IPS DF 4.7 (cell line): ENCODE measurements at regions not wholly inside any gene's neighbourhood (a gene's known extent, or its start where the extent isn't known, plus 50 kb on each side); places are given as distances from the start of the nearest gene placed in this dataset.
"Not testable (repeated sequence)": the region's sequence is repeated elsewhere in the genome, so short reads cannot be mapped to it uniquely, and the experiment has no call there.

ENCODE experiments used
- DNase-seq: peaks from one replicate; pipeline ENCODE4 v3.0.0-alpha.2; 2013; ENCODE audit warnings: low spot score; ENCODE audit errors: extremely low read depth

DNA sequence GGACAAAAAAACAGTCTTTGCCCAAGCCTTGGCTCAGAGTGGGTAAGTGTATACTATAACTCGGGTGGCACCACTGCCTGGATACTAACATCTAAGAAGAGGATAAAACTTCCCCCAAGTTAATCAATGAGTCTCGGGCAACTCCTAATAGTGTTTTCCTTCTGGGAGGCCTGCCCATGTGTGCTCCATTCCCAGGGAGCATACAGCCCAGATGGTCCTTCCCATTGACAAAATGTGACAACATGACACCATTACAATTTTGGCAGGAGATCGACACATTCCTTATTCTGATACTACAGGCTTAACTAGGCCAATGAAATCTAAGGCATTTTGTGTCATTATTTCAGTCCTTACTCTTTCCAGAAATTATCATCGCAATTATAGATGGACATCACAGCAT, 52.7 kb upstream of the CRIM1 start:
- no peak for DNase-seq

DNA sequence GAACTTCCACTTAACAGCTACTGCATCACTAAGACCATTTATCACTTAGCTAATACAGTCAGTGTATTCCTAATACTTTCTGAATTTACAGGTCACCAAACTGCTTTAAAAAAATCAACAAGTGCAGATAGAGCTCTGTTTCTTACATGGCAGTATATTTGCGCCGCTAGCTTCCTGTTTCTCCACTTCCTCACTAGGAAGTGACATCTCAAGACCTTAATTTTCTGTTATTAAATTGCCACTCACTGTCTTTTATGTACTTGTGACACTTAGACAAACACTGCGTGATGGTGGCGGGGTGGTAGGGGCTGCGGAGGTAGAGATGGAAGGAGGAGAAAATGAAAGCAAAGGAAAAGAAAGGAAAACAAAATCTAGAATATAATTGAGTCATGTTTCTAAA, 53.7 kb upstream of the CRIM1 start:
- no peak for DNase-seq

DNA sequence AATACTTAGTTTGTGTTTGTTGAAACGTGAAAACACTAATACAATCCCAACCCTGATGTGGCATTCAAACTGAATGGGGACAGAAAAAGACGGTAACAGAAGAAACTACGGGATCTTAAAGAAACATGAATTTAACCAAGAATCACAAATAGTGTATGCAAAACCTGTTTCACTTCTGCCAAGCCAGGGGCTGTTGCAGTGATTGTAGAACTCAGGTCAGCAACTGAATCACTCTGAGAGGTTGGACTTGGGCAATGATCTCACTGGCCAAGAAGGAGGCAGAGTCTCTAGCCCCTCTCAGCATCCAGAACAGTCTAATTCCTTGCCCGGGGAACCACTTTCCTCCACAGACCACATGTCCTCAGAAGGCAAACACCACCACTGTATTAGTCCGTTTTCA, 54.9 kb upstream of the CRIM1 start:
- no peak for DNase-seq

DNA sequence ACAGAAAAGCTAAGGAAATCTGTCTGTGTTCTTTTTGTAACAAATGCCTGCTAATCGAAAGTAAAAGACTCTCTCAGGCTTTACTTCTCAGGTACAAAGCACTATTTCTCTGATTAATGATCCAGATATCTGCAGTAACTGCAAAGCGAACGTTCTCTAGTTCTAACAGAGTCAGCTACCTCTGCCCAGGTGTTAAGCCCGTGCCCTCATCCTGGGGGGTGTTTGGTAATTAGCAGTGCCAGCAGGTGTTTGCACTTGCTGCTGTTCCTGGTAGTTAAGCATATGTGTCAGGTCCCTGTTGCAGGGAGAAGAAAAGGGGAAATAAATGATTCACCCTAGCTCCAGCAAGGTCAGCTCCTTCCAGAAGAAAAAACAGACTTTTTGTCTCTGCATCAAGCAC, 58.8 kb upstream of the CRIM1 start:
- no peak for DNase-seq

DNA sequence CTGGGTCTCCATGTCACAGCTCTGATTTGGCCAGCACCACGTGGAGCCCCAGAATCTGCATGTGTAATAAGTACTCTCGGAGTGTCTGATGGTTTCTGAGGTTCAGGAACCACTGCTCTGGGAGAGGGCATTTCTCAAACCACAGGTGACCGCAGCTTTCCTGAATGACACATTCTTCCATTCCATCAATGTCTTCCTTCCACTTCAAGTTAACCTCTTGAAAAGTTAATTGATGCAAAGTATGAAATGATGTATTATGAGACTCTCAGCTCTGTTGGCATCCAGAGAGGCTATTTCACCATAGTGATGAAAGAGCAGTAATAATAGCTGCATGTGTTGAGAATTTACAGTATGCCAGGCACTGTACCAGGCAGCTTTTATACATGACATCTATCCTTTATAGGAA, 61.3 kb upstream of the CRIM1 start:
- no peak for DNase-seq

DNA sequence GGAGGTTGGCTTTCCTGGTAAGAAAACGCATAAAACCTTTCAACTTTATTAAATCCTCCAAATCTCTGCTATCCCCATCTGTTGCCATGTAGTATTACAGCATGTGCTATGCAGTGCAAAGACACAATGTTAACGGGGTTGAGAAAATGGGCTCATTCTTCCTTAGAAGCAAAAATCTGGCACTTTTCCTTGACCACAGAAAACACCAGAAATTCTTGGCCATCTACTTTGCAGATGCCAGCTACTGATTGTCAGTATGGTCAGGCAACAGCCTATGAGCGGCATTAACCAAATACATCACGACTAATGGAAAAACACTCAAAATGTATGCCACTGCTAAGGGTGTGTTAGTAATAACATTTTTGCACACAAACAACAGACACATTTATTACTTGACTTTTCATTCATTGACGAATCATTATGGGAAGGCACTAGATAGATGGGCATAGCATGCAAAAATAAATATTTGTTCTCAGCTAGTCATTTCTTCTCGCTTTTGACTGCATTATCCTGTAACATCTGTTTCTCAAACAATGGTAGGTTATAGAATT, 65.2 kb upstream of the CRIM1 start:
- DNase-seq, result no peak

DNA sequence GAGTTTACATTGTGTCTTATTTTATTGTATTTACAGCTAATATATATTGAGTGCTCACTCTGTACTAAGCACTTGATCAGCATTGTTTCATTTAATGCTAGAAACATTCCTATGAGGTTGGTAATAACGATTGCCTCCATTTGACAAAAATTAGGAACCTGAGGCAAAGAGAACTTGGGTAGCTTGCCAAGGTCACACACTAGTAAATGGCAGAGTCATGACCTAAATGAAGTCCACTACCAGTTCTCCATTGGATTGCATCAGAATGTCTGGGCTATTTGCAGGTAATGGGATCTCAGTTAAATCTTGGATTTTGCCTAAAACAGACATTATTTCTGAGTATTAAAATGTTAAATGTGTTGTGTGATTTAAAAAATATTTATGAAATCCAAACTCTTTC, 65.8 kb upstream of the CRIM1 start:
- no peak for DNase-seq

DNA sequence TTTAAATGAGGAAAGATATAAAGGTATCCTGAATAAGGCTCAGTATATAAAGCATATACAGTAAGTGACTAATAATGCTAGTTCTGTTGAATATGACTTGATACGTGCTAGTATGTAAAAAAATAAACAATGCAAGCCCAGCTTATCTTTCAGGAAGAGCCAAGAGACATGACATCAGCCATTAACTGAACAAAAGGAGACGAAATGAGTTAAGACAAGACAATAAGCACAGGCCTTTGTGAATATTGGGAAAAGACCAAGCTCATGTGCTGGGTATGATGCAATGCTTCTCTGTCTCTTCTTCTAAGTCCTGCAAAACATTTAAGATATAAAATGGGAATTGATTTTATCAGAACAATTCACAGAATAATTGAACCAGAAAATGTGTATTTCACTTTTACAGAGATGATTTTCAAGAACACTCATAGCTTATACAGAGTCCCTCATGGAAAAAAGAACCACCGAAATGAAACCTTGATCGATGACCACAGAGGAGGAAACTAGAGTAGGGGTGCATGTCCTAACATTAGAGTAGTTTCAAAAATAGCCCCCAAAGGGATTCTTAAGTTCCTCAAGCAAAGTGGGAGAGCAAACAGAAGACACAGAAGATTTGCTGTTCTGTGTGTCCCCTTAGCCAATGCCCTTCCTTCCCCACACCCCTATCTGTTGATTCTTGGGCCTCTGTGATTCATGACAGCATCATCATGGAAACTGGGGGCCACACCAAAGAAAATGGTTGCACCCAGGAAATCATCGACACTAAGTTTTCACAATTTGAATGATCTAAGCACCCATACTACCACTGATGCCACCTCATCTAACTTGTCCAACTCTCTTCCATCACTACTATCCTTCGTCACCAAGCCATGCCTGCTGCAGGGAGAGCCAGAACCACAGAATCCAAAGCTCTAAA, 68.0 kb upstream of the CRIM1 start:
- DNase-seq, result no peak

DNA sequence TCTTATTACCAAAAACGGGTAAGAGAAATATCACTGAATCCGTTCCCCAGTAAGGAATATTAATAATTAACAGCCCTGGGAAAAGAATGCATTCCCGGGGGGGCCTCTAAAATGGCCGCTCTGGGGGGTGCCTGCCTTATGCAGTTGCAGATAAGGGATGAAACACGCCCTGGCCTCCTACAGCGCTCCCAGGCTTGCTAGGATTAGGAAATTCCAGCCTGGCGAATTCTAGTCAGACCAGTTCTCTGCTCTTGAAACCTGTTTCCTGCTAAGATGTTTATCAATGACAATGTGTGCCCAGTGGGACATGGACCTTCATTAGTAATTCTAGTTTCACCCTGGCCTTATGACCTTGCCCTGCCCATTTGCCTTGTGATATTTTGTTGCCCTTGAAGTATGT, 76.1 kb upstream of the CRIM1 start:
- not testable (repeated sequence) for DNase-seq

DNA sequence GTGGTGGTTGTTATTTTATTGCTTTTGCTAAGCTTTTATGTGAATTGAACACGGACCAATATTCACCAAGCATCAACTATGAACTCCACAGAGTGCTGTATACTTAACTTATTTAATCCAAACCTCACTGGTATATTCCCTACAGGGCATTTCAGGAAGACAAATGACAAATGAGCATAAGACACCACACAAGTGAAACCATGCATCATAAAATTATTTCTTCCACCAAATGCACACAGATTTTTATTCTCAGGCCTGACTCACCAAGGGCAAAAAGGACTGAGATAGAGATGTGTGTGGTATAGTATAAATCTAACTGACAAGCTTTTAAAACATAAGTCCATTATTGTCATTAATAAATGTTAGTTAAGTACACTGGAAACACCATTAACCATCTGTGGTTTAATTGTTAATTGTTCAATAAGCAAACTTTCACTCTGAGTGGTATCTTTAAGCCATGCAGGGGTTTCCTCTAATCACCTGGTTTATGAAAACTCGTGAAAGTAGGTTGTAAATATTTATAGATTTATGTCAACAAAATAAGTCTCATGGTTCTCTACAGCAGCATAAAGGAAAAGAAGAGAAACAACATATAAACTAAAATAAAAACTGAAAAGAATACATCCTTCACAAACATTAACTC, 77.6 kb upstream of the CRIM1 start:
- no peak for DNase-seq

DNA sequence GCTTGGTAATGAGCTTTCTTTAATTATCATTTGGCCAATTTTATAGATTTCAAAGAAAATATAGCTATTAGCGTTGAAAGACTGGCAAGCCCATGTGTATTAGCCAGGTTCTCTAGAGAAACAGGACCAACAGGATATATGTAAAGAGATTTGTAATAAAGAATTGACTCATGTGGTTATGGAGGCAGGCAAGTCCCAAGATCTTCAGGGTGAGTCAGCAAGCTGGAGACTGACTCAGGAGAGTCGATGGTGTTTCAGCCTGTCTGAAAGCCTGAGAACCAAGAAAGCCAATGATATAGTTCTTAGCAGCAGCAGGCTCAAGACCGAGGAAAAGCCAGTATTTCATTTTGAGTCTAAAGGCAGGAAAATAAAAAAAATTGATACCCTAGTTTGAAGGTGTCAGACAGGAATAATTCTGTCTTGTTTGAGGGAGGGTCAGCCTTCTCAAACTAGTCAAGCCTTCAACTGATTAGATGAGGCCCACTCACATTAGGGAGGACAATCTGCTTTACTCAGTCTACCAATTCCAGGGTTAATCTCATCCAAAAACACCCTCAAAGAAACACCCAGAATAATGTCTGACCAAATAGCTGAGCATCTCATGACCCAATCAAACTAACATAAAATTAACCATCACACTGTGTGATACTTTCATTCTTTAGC, 78.3 kb upstream of the CRIM1 start:
- DNase-seq, result no peak

DNA sequence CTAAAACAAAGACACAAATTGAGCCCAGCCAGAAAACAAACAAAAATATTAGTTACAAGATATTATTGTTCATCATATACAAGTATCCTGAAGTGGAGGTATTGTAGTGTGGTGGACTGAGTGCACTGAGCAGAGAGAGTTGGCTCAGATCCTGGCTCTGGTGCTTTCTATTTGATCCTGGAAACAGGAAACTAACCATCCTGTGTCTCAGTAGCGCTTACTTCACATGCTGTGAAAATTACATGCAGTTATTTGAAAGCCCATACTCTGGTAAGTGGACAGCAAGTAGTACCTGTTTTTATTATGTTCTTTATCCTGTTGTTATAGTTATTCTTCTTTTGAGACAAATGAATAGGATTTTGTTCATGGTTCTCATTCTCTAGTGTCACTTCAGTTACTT, 84.3 kb upstream of the CRIM1 start:
- no peak for DNase-seq

DNA sequence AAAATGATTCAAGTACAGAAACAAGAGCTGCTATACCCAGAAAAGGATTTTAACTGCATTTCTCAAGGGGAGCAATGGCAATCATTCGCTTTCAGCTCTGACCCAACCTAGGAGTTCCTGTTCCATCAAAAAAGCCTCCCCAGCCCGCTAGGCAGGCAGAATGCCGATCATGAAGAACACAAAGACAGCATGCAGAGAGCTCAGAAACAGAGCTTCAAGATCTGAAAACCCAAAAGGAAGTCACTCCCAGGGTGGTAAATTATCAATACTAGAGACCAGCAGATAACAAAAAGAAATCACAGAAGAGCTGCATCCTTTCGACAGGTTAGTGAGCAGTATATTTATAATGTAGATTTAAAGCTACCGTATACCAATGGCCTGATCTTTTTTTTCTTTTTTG, 84.8 kb upstream of the CRIM1 start:
- peak; percentile 89 for DNase-seq

DNA sequence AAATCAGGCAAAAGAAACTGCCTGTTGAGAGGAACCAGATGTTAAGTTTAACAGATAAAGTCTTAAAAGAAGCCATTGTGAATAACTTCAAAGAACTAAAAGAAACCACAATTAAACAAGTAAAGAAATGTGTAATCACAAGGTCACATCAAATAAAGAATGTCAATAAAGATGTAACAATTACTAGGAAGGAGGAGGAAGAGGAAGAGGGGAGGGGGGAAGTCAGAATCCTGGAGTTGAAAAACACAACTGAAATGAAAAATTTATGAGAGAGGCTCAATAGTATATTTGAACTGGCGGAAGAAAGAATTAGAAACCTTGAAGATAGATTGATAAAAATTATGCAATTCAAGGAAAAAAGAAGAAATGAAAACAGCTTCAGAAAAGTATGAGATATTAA, 88.4 kb upstream of the CRIM1 start:
- no peak for DNase-seq

DNA sequence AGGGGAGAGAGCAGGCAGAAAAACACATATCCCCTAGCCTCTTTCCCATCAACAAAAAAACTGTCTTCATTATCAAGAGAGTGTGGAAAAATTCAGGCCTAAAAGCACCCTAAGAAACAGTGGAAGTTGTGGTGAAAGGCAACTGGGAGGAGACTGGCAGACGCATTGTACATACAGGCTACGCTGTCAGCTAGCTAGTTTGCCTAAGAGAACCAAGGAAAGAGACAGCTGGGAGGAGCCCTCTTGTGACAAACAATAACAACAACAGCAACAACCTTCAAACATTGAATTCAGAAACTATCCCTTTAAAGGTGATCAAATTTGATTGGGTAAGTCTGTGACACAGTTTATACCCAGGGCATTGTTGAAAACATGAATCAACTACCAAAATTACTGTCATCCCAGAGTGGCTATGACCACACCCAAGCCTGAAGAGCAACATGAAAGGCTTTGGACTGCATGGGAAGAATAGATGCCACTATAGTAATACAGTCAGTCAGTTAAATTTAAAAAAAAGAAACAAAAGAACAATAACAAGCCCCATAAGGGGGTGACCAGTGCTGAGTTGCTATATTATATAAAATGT, 88.9 kb upstream of the CRIM1 start:
- DNase-seq, result no peak

DNA sequence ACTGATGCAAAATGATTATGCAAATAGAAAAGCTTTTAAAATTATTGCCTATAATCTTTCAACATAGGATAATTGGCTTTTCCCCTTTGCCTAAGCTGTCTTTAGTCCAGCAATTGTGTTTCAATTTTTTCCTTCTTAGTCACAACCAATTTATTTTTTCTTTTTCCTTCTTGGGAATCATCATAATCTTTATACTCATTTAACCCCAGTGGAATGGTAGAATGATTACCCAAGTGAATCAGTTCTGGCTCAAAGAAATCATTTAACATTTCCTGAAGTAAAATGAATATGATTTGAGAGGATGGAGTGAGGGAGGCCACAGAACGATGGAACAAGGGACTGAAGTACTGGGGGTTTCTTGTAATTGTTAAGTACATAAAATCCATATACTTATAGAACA, 93.0 kb upstream of the CRIM1 start:
- no peak for DNase-seq

DNA sequence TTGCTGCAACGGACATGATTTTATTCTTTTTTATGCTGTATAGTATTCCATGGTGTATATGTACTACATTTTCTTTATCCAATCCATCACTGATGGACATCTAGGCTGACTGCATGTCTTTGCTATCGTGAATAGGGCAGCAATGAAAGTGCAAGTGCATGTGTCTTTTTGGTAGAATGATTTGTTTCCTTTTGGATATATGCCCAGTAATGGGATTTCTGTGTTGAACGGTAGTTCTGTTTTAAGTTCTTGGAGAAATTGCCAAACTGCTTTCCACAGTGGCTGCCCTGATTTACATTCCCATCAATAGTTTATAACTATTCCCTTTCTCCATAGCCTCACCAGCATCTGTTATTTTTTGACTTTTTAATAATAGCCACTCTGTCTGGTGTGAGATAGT, 99.7 kb upstream of the CRIM1 start:
- no peak for DNase-seq

DNA sequence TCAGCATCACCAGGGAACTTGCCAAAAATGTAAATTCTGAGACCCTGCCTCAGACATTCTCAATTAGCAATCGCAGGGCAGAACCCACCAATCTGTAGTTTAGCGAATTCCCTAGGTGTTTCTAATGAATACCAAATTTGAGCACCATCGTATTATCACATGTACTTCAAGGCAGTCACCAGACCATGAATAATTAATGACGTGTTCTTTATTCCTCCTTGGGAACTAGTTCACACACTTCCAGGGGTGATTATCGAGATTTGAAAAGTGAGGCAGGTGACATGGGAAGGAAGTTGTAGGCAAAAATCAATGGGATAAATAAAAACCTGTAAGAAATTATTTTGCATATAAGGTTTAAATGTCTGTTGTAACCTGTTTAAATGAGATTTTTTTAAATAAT, 102.5 kb upstream of the CRIM1 start:
- DNase-seq, result no peak

DNA sequence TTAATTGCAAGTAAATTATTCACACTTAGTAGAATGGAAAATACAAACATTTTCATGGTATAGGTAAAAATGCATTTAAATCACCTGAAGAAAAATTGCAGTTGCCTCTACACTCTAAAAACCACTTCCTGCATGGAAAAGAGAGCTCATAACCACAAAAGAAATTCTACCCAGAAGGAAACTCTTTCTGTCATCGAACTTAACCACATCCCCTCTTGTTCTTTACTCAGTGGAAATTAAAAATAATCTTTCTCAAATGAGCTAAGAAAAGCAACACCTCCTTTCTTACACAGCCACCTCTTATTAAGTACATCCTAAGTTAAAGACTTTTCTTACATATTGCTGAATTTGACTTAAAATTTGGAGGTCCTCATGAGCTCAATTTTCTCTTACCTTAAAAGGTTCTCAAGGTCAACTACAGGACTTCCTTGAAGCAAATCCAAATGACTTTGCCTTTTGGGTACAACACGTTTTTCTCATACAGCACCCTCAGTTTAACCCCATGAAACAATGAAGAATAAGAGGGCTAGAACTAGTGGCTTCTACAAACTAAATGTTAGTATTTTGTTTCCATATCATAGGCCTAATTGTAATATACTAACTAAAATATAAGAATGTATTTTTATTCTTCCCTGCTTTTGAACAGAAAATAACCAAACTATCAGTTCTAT, 109.1 kb upstream of the CRIM1 start:
- DNase-seq, result no peak

DNA sequence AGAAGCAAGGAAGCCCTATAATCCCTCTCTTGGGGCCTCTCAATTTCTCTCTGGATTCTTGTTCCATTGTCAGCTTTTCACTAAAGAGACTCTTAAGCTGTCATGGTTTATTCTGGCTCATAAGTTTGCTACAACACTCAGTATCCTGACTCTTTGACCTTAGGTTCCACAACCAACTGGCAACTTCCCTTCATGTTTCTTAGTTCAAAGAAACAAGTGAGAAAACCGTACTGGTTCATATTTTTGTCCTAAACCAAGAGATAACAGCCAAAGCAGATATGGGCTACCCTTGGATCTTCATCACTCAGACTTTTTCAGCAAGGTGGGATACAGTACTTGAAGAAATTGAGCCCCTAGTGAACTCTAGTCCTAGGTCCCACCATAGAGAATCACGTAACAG, 109.9 kb upstream of the CRIM1 start:
- no peak for DNase-seq

DNA sequence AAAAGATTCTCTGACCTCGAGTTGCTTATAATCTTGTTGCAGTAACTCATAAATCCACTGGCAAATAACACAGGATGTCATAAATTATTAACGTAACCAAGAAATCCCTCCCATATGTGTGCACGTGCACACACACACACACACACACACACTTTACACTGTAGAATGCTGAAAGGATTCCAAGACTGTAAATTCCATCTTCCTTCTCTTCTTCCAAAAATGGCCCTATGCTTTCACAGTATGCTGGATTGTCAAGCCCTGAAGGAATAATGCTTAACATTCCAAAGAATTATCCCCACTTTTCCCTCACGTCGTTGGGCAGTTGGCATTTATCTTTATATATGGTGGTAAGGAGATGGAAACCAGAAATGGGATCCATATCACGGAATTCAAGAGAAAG, 117.5 kb upstream of the CRIM1 start:
- no peak for DNase-seq
